ENCODE measurements at regions not wholly inside any gene's neighbourhood (a gene's known extent, or its start where the extent isn't known, plus 50 kb on each side); places are given as distances from the start of the nearest gene placed in this dataset.
"Not testable (repeated sequence)": the region's sequence is repeated elsewhere in the genome, so short reads cannot be mapped to it uniquely, and the experiment has no call there.

DNA sequence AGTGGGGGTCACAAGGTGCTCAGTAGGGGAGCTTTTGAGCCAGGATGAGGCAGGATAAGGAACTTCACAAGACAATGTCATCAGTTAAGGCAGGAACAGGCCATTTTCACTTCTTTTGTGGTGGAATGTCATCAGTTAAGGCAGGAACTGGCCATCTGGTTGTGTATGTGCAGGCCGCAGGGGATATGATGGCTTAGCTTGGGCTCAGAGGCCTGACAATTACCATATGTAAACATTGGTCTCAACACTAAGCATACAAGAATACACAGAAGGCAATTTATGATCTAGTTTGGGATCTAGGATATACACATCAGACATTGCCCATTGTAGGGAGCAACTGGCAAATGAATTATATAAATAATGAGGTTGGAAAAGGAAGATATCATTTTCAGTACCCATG is 155.4 kb upstream of the CTSO start:
- TF ChIP-seq, protein P1, sequence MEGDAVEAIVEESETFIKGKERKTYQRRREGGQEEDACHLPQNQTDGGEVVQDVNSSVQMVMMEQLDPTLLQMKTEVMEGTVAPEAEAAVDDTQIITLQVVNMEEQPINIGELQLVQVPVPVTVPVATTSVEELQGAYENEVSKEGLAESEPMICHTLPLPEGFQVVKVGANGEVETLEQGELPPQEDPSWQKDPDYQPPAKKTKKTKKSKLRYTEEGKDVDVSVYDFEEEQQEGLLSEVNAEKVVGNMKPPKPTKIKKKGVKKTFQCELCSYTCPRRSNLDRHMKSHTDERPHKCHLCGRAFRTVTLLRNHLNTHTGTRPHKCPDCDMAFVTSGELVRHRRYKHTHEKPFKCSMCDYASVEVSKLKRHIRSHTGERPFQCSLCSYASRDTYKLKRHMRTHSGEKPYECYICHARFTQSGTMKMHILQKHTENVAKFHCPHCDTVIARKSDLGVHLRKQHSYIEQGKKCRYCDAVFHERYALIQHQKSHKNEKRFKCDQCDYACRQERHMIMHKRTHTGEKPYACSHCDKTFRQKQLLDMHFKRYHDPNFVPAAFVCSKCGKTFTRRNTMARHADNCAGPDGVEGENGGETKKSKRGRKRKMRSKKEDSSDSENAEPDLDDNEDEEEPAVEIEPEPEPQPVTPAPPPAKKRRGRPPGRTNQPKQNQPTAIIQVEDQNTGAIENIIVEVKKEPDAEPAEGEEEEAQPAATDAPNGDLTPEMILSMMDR (IDR thresholded peaks at IDR 0.05; ENCODE audit: insufficient read depth, low read length, poor library complexity, severe bottlenecking), result not testable (repeated sequence)
- not testable (repeated sequence) for TF ChIP-seq EZH2phosphoT487 (conservative IDR thresholded peaks at IDR 0.05; ENCODE audit: low read length)
